ENCODE measurements at regions not wholly inside any gene's neighbourhood (a gene's known extent, or its start where the extent isn't known, plus 50 kb on each side); places are given as distances from the start of the nearest gene placed in this dataset.

DNA sequence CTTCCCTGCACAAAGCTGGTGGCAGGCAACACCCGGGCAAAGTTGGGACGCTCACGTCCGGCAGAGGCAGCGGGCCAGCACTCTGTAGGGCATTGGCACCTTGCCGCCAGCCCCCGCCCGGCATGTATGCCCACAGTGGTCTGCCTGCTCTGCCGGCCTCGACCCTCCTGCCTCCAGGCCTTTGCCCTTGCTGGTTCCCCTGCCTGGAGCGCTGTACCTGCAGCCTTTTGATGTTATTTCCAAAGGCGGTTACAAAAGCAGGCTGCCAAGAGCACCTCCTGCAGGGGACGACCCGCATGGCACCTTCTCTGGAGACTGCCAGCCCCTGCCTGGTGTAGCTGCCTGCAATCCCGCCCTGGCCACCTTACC, 56.5 kb upstream of the SHISAL1 start:
- TF ChIP-seq, protein P1, sequence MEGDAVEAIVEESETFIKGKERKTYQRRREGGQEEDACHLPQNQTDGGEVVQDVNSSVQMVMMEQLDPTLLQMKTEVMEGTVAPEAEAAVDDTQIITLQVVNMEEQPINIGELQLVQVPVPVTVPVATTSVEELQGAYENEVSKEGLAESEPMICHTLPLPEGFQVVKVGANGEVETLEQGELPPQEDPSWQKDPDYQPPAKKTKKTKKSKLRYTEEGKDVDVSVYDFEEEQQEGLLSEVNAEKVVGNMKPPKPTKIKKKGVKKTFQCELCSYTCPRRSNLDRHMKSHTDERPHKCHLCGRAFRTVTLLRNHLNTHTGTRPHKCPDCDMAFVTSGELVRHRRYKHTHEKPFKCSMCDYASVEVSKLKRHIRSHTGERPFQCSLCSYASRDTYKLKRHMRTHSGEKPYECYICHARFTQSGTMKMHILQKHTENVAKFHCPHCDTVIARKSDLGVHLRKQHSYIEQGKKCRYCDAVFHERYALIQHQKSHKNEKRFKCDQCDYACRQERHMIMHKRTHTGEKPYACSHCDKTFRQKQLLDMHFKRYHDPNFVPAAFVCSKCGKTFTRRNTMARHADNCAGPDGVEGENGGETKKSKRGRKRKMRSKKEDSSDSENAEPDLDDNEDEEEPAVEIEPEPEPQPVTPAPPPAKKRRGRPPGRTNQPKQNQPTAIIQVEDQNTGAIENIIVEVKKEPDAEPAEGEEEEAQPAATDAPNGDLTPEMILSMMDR (IDR thresholded peaks at IDR 0.05) = no peak
- TF ChIP-seq POLR2AphosphoS5 (IDR thresholded peaks at IDR 0.05) = no peak
- no peak for TF ChIP-seq EP300 (IDR thresholded peaks at IDR 0.05)
- no peak for TF ChIP-seq POLR2A (IDR thresholded peaks at IDR 0.05)

Measured in gastroesophageal sphincter (tissue), 3 donors.